ENCODE measurements at regions not wholly inside any gene's neighbourhood (a gene's known extent, or its start where the extent isn't known, plus 50 kb on each side); places are given as distances from the start of the nearest gene placed in this dataset.
"Not testable (repeated sequence)": the region's sequence is repeated elsewhere in the genome, so short reads cannot be mapped to it uniquely, and the experiment has no call there.

DNA sequence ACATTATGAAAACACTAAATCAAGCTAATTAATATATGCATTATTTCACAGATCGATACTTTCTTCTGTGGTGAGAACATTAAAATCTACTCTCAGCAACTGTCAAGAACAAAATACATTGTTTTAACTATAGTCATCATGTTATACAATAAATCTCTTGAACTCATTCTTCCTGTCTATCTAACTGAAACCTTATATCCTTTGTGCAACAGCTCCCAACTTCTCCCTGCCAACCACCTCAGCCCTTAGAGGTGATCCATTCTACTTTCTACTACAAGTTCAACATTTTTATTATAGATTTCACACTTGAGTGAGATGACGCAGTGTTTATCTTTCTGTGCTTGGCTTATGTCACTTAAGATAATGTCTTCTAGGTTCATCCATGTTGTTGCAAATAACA is 535.2 kb upstream of the CRIM1 start:
- H3K4me1 ChIP-seq (ENCODE audit: low read length): no peaks in the 10 kb centered on the region
- H3K36me3 ChIP-seq (replicated peaks; ENCODE audit: low read depth, low read length): no peaks in the 10 kb centered on the region
- H3K27me3 ChIP-seq (ENCODE audit: low read depth, low read length): no peaks in the 10 kb centered on the region
- no peak overlapping the region for H2AFZ ChIP-seq (ENCODE audit: low read depth, low read length)
- no peaks in the 10 kb centered on the region for H3K79me2 ChIP-seq (ENCODE audit: low read length)
- H3K4me2 ChIP-seq (ENCODE audit: low read length): no peak overlapping the region
- TF ChIP-seq CTCF (IDR thresholded peaks at IDR 0.05; ENCODE audit: low read depth, low read length) (no peak), EZH2phosphoT487 (IDR thresholded peaks at IDR 0.05; ENCODE audit: low read depth) (no peak)
- no peak overlapping the region for H3K9ac ChIP-seq (ENCODE audit: low read length)
- H3K27ac ChIP-seq (ENCODE audit: low read length): no peak overlapping the region
- H4K20me1 ChIP-seq (ENCODE audit: insufficient read depth, low read length): no peaks in the 10 kb centered on the region
- H3K4me3 ChIP-seq (ENCODE audit: low read length): no peak overlapping the region
- H3K9me3 ChIP-seq (ENCODE audit: insufficient read depth, low read length): no peaks in the 10 kb centered on the region

- TF ChIP-seq EZH2phosphoT487 (IDR thresholded peaks at IDR 0.05; ENCODE audit: low read depth): no peak
- no peak for TF ChIP-seq CTCF (IDR thresholded peaks at IDR 0.05; ENCODE audit: low read depth, low read length)
- Histone ChIP-seq H3K4me3 (ENCODE audit: low read length) (no peak overlapping the region), H3K4me1 (ENCODE audit: low read length) (no peaks in the 10 kb centered on the region), H3K4me2 (ENCODE audit: low read length) (no peak overlapping the region), H3K36me3 (replicated peaks; ENCODE audit: low read depth, low read length) (no peaks in the 10 kb centered on the region), H2AFZ (ENCODE audit: low read depth, low read length) (no peak overlapping the region), H4K20me1 (ENCODE audit: insufficient read depth, low read length) (no peaks in the 10 kb centered on the region), H3K9ac (ENCODE audit: low read length) (no peak overlapping the region), H3K9me3 (ENCODE audit: insufficient read depth, low read length) (no peaks in the 10 kb centered on the region), H3K27ac (ENCODE audit: low read length) (no peak overlapping the region), H3K27me3 (ENCODE audit: low read depth, low read length) (no peaks in the 10 kb centered on the region), H3K79me2 (ENCODE audit: low read length) (no peaks in the 10 kb centered on the region)
These were observed 536.5 kb upstream of the CRIM1 start for GRCh38 chr2:35819033-35819432.

DNA sequence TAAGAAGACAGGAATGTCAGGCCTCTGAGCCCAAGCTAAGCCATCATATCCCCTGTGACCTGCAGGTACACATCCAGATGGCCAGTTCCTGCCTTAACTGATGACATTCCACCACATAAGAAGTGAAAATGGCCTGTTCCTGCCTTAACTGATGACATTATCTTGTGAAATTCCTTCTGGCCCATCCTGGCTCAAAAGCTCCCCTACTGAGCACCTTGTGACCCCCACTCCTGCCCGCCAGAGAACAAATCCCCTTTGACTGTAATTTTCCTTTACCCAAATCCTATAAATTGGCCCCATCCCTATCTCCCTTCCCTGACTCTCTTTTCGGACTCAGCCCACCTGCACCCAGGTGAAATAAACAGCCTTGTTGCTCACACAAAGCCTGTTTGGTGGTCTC is 537.2 kb upstream of the CRIM1 start:
- H3K4me1 ChIP-seq (ENCODE audit: low read length); H3K36me3 ChIP-seq (replicated peaks; ENCODE audit: low read depth, low read length); H3K27me3 ChIP-seq (ENCODE audit: low read depth, low read length); H3K9ac ChIP-seq (ENCODE audit: low read length); H4K20me1 ChIP-seq (ENCODE audit: insufficient read depth, low read length); H3K9me3 ChIP-seq (ENCODE audit: insufficient read depth, low read length); H3K4me2 ChIP-seq (ENCODE audit: low read length); H3K79me2 ChIP-seq (ENCODE audit: low read length); H2AFZ ChIP-seq (ENCODE audit: low read depth, low read length); H3K4me3 ChIP-seq (ENCODE audit: low read length); H3K27ac ChIP-seq (ENCODE audit: low read length): not testable (repeated sequence)

DNA sequence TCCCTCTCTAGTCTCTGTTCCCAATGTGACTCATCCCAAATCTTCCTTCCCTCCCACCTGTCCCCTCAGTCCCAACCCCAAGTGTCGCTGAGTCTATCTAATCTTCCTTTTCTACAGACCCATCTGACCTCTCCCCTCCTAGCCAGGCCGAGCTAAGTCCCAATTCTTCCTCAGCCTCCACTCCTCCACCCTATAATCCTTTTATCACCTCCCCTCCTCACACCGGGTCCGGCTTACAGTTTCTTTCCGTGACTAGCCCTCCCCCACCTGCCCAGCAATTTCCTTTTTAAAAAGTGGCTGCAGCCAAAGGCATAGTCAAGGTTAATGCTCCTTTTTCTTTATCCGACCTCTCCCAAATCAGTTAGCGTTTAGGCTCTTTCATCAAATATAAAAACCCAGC is 541.0 kb upstream of the CRIM1 start:
- H3K79me2 ChIP-seq (ENCODE audit: low read length); H4K20me1 ChIP-seq (ENCODE audit: insufficient read depth, low read length); H3K4me2 ChIP-seq (ENCODE audit: low read length); H3K36me3 ChIP-seq (replicated peaks; ENCODE audit: low read depth, low read length); H3K27ac ChIP-seq (ENCODE audit: low read length); H3K9me3 ChIP-seq (ENCODE audit: insufficient read depth, low read length); H3K27me3 ChIP-seq (ENCODE audit: low read depth, low read length); H3K4me1 ChIP-seq (ENCODE audit: low read length); H2AFZ ChIP-seq (ENCODE audit: low read depth, low read length); H3K9ac ChIP-seq (ENCODE audit: low read length); H3K4me3 ChIP-seq (ENCODE audit: low read length): not testable (repeated sequence)

DNA sequence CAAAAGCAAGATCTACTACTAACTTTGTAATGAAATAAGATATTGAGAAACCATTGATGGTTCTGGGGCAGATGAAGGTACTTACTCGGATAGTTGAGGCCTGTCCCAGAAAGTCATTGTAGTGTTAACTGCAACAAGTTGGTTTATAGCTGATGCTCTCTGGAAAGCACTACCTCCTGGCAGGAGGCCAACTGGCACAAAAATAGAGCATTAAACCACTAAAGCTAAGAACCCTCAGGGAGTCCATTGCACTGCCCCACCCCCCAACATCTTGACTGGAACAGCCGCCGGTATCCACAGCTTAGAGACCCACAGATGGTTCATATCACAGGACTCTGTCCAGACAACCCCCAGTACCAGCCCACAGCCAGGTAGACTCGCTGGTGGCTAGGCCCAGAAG is 552.5 kb upstream of the CRIM1 start:
- Histone ChIP-seq H3K27me3 (ENCODE audit: low read depth, low read length) (no peaks in the 10 kb centered on the region), H2AFZ (ENCODE audit: low read depth, low read length) (no peak overlapping the region), H3K79me2 (ENCODE audit: low read length) (no peaks in the 10 kb centered on the region), H3K4me1 (ENCODE audit: low read length) (no peaks in the 10 kb centered on the region), H3K9ac (ENCODE audit: low read length) (no peak overlapping the region), H3K27ac (ENCODE audit: low read length) (no peak overlapping the region), H3K4me3 (ENCODE audit: low read length) (no peak overlapping the region), H3K4me2 (ENCODE audit: low read length) (no peak overlapping the region), H3K9me3 (ENCODE audit: insufficient read depth, low read length) (no peaks in the 10 kb centered on the region), H3K36me3 (replicated peaks; ENCODE audit: low read depth, low read length) (no peaks in the 10 kb centered on the region), H4K20me1 (ENCODE audit: insufficient read depth, low read length) (no peaks in the 10 kb centered on the region)
- TF ChIP-seq EZH2phosphoT487 (IDR thresholded peaks at IDR 0.05; ENCODE audit: low read depth) (no peak), CTCF (IDR thresholded peaks at IDR 0.05; ENCODE audit: low read depth, low read length) (no peak)

Data from OCI-LY3 (cell line).